CD4-positive, alpha-beta T cell treated with Interleukin-21 for 1 hour (primary cell): ENCODE measurements at regions not wholly inside any gene's neighbourhood (a gene's known extent, or its start where the extent isn't known, plus 50 kb on each side); places are given as distances from the start of the nearest gene placed in this dataset.
"Not testable (repeated sequence)": the region's sequence is repeated elsewhere in the genome, so short reads cannot be mapped to it uniquely, and the experiment has no call there.

Source experiments
- DNase-seq: peaks from one replicate; pipeline ENCODE4 v3.0.0-alpha.2; 2020

GRCh38 chr11:116328851-116329250 lies 443.9 kb downstream of the BUD13 start:
- DNase-seq, result no peak

- no peak for DNase-seq
These were observed 444.4 kb downstream of the BUD13 start for GRCh38 chr11:116328391-116328790.

DNA sequence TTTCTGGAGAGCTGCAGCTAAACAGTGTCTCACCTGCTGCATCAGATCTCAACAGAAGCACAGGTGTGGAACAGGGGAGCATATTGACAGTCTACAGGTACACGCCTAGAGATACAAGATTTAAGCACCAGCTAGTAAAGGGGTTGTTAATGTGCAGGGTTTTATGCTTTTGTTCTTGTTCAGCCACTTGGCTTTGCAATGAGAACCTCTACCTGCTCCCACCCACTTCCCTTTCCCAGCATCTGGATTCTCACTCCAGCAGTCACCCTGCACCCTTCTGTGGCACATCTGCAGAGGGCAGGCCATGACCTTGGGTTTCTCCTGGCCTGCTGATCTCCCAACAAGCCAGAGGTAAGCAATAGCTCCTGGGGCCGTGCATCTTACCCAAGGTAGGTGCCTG lies 446.6 kb downstream of the BUD13 start:
- no peak for DNase-seq

GRCh38 chr11:116325247-116325646 lies 447.5 kb downstream of the BUD13 start:
- no peak for DNase-seq

- not testable (repeated sequence) for DNase-seq
These were observed 448.7 kb downstream of the BUD13 start for GRCh38 chr11:116324077-116324476.

- no peak for DNase-seq
These were observed 455.6 kb downstream of the BUD13 start for GRCh38 chr11:116317212-116317611.

DNA sequence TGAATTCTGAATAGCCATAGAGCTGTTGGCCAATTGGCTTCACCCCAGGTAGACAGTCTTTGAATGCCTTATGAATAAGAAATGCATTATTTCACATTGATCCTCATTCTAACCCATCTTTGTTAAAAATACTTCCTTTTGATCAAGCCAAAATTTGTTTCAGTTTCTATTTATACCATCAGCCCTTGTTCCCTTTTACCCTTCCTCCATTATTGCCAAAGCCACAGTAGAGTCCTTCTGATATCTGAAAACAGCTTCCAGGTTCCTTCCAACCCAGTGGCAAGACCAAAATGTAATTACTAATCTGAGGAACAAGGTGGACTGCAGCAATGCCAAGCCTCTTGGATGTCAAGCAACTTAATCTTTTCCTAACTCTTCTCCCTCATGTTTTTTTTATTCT lies 458.8 kb downstream of the BUD13 start:
- no peak for DNase-seq

DNA sequence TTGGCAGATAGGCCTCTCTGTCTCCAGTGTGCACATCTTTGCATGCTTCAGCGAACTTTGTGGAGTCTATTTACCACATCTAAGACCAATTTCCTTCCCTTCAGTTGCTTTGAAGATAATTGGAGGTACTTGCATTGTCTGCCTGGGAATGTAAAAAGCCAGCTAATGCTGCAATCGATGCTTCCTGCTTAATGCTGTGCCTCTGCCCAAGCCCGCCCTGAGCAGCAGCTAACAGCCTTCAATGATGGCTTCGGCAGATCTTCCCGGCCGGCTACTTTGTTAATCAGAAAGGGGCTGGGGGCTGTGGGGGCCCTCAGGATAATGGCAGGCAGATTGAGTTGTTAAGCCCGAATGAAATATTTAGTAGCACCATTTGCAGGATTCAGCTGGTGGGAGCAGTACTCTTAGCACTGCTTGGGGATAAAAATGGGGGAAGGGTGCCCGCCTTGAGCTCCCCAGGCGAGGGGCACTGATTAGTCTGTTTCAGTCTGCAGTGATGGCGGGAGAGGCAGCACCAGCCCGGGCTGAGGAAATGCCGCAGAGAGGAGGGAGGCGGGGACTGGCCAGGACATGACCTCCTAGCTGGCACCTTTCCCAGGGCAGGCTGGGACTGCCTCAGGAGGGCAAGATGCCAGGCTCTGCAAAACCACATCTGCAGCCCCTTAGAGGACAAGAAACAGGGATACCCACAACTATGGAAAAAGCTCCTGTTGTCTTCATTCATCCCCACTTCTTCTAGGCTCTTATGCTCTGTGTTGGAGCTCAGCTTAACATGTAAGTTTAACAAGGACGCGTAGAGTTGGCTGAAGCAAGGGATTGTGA lies 460.0 kb downstream of the BUD13 start:
- no peak for DNase-seq

GRCh38 chr11:116311206-116311605 lies 461.6 kb downstream of the BUD13 start:
- no peak for DNase-seq

DNA sequence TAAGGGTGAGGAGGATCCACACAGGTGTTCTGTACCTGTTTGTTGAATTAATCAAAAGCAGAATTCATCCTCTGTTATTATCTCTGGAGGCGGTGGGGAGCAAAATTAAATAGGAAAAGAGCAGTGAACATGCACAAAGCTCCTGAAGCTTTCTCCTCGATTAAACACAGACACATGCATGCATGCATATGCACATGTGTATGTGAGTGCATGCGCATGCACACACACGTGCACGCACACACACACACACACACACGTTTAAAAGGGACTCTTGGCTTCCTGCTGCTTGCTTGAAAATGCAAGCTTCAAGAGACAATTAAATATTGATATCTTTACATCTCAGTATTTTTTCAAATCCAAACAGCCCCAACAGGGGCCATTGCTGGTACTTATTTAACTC lies 462.1 kb downstream of the BUD13 start:
- no peak for DNase-seq

GRCh38 chr11:116310226-116310625 lies 462.6 kb downstream of the BUD13 start:
- DNase-seq, result no peak

- DNase-seq, result no peak
These were observed 463.3 kb downstream of the BUD13 start for GRCh38 chr11:116309446-116309845.

DNA sequence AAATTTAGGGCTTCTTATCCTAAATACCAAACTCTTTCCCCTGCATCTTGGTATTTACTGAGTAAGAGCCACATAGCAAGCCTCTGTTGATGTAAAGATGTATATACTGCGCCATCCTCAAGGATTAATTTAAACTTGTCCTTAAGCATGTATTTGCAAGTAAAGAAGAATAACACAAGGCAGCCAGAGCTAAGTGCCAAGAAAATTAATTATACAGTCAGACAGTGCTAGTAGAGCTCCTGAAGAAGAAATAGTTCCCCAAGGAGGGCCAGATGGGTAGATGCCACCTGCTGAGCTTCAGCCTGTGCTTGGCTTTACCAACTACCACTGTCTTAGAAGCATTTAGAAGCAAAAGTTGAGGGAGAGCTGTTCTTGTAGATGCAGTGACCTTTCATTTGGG lies 470.0 kb downstream of the BUD13 start:
- DNase-seq, result no peak

- DNase-seq, result no peak
These were observed 471.6 kb downstream of the BUD13 start for GRCh38 chr11:116301141-116301540.

- DNase-seq, result no peak
These were observed 472.6 kb downstream of the BUD13 start for GRCh38 chr11:116300232-116300631.

GRCh38 chr11:116294630-116295029 lies 478.2 kb downstream of the BUD13 start:
- DNase-seq, result no peak

DNA sequence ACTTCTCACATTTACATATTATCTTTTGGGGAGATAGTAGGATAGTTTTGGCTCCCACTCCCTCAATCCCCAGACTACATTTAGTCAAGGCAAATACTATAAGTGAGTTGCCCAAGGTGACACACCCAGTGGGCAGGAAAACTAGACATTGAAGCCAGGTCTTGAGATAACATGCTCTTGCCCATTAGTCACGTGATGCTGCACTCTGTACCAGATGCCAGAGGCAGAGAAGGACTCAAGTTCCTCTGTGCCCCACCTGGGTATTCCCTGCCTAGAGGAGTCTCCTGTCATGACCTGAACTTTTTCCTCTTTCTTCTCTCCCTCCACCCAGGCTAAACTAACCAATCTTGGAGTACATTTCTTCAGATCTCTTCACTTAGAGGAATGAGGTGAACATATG lies 484.9 kb downstream of the BUD13 start:
- no peak for DNase-seq

DNA sequence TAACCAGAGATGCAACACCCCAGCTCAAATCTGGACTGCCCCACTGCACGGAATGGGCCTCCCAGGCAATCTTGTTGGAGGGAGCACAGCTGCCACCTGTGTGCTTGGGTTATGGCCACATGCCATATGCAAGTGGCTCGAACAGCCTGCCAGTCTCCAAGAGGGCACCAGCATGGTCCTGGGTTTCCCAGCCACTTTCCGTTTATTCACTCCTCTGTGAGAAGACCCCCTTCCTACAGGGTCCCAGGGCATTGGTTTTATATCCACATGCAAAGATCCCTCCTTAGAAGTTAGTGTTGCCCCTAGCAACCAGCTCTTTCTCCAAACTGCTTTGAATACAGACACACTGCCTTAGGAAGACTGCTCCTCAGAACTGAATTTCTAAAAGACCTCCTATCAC lies 487.8 kb downstream of the BUD13 start:
- no peak for DNase-seq

DNA sequence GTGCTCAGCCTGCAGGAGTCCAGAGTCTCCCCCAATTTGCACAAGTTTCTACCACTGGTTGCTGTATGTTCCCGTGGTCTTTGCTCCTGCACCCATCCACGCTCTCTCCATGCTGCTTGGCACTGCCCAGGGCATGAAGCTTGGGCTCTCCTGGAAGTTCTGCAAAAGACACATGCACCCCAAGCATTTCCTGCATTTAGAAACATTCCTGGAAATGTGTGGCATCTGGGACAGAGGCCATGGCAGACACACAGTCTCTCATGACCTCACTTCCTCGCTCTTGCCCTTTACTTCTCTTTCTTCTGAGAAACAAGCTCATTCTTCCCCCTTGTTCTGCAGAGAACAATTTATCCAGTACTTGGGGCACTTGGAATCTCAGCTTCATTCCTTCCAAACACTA lies 489.5 kb downstream of the BUD13 start:
- no peak for DNase-seq

DNA sequence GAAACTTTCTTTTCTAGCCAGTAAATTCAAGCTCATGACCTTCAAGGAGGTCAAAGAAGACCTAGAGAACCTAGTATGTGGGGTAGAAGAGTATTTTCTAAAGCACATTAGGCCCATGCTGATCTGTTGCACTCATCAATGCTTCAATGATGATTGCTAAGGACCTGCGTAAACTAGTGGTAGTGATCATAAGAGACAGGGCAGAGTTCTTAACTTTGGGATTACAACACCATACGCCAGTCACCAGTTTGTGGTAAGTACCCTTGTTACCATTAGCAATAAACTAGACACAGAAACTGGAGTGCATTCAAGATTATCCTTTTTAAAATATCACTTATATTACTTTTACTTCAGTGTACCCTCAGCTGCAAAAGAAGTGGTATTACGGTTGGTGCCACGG lies 490.3 kb downstream of the BUD13 start:
- no peak for DNase-seq

DNA sequence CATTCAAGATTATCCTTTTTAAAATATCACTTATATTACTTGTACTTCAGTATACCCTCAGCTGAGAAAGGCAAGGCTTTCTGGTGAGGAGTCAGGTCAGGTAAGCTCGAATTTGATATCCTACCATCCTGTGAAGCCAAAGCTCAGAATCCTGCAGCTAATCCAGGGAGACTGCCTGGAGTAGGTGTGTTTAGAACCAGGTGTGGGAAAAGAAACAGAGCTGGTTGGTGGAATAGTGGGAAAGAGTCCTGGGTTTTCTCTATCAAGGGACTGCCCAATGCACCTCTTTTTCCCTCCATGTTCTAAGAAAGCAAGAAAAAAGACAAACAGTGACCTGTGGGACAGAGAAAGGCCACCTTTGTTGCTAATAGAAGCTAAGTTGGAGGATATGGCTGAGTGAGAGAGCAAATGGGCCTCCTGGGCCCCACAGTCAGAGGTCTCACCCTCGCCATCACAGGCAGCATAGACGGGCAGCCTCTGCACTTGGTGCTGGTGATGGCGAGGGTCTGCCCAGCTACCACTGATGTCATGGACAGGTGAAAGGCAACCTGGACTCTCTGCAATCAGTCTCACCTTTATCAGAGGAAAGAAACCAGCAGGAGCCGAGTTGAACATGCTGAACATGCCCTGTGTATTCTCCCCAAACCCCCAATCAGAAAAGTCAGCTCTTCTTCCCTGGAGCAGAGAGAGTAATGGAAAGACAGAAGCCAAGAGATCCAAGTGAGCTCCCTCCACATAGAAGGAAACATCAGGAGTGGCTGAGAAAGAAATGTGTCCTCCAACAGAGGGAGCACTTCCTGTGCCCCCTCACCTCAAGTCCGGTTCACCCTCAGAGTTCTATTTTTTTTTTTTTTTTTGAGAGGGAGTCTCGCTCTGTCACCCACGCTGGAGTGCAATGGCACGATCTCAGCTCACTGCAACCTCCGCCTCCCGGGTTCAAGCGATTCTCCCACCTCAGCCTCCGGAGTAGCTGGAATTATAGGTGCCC lies 491.3 kb downstream of the BUD13 start:
- DNase-seq, result no peak

DNA sequence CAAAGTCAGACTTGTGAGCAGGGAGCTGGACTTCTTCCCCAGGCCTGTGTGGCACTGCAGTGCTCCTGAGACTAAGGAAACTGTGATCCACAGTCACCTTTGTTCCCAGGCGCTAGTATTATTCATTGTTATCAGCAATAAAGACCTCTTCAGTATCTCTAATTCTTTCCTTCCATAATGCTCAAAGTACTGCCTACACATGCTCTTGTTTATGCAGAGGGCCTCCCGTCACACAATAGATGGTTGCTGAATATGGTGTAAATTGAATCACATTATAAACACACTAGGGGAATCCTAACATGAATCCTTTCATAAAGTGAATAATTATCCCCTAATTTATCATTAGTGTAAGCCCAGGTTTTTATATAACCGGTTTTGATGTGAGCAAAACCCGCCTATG lies 493.3 kb downstream of the BUD13 start:
- DNase-seq, result no peak

- DNase-seq, result no peak
These were observed 494.7 kb downstream of the BUD13 start for GRCh38 chr11:116278076-116278475.
